ENCODE measurements at regions not wholly inside any gene's neighbourhood (a gene's known extent, or its start where the extent isn't known, plus 50 kb on each side); places are given as distances from the start of the nearest gene placed in this dataset.

GRCh38 chr3:150202711-150203110 lies 205.4 kb upstream of the TSC22D2 start (continued):
- TF ChIP-seq CBX2 (IDR thresholded peaks at IDR 0.05; ENCODE audit: borderline replicate concordance, low read depth) (no peak), FOXS1 (CRISPR knock-in tag; IDR thresholded peaks at IDR 0.05) (no peak), CHD2 (IDR thresholded peaks at IDR 0.05; ENCODE audit: low read length, partially characterized antibody) (no peak), TFCP2L1 (CRISPR knock-in tag; IDR thresholded peaks at IDR 0.05) (no peak), MAFK (IDR thresholded peaks at IDR 0.05; ENCODE audit: partially characterized antibody) (no peak), ZNF302 (CRISPR knock-in tag; IDR thresholded peaks at IDR 0.05) (no peak), RARB (CRISPR knock-in tag; IDR thresholded peaks at IDR 0.05) (no peak), RCOR1 (IDR thresholded peaks at IDR 0.05; ENCODE audit: low read depth, low read length) (no peak), ATOH8 (CRISPR knock-in tag; IDR thresholded peaks at IDR 0.05; ENCODE audit: low read depth) (no peak)

GRCh38 chr3:150194957-150195356 lies 213.1 kb upstream of the TSC22D2 start:
- FAIRE-seq = no peak
- CTCF ChIA-PET = interaction anchor here (2.3 kb wide), 1 partner anchor 11 kb away, joined by 7 read pairs; no protein-coding TSS in a partner anchor

GRCh38 chr3:150194513-150194912 lies 213.6 kb upstream of the TSC22D2 start:
- CTCF ChIA-PET = interaction anchor here (1.4 kb wide), 1 partner anchor 10 kb away, joined by 3 read pairs; no protein-coding TSS in a partner anchor
- no peak for FAIRE-seq
- TF ChIP-seq HEYL (CRISPR knock-in tag; IDR thresholded peaks at IDR 0.05) = no peak
- no peak for TF ChIP-seq HOXB13 (CRISPR knock-in tag; IDR thresholded peaks at IDR 0.05; ENCODE audit: low read depth)
- no peak for TF ChIP-seq RNF2 (IDR thresholded peaks at IDR 0.05; ENCODE audit: borderline replicate concordance, low read depth)
- no peak for TF ChIP-seq TFCP2L1 (CRISPR knock-in tag; IDR thresholded peaks at IDR 0.05)
- no peak for TF ChIP-seq RARB (CRISPR knock-in tag; IDR thresholded peaks at IDR 0.05)
- TF ChIP-seq FOSL2 (IDR thresholded peaks at IDR 0.05) = no peak
- TF ChIP-seq FOSL2 (CRISPR knock-in tag; IDR thresholded peaks at IDR 0.05) = no peak
- no peak for TF ChIP-seq EHMT2 (IDR thresholded peaks at IDR 0.05; ENCODE audit: low read depth)
- TF ChIP-seq KDM5A (IDR thresholded peaks at IDR 0.05) = no peak
- TF ChIP-seq SMC3 (IDR thresholded peaks at IDR 0.05) = no peak
- no peak for TF ChIP-seq GATA3 (IDR thresholded peaks at IDR 0.05; ENCODE audit: borderline replicate concordance)
- no peak for TF ChIP-seq ZC3H11A (IDR thresholded peaks at IDR 0.05)
- no peak for TF ChIP-seq CTCF (IDR thresholded peaks at IDR 0.05)
- TF ChIP-seq EHF (CRISPR knock-in tag; IDR thresholded peaks at IDR 0.05) = no peak

More at GRCh38 chr3:150194957-150195356, 213.1 kb upstream of the TSC22D2 start:
- Histone ChIP-seq H3K4me1 (no peaks in the 10 kb centered on the region), H3K4me2 (no peak overlapping the region), H3K4me3 (no peak overlapping the region), H3K27ac (no peak overlapping the region), H3K9me3 (peaks cover 8% of the 10 kb centered on the region; the same call in 2 of the 3 replicates)
- DNase-seq (ENCODE audit: low read depth in 1 of 2, low spot score in 1 of 2) = no peak
- no peak for TF ChIP-seq PHF8 (IDR thresholded peaks at IDR 0.05; ENCODE audit: borderline replicate concordance, low read depth)
- no peak for TF ChIP-seq ZC3H11A (IDR thresholded peaks at IDR 0.05)
- TF ChIP-seq POLR2A (IDR thresholded peaks at IDR 0.05; ENCODE audit: low read length) = no peak
- no peak for TF ChIP-seq HMGXB4 (CRISPR knock-in tag; IDR thresholded peaks at IDR 0.05; ENCODE audit: borderline replicate concordance)
- no peak for TF ChIP-seq TP53 (CRISPR knock-in tag; IDR thresholded peaks at IDR 0.05)
- no peak for TF ChIP-seq NPAS2 (CRISPR knock-in tag; IDR thresholded peaks at IDR 0.05; ENCODE audit: borderline replicate concordance)
- TF ChIP-seq MAZ (IDR thresholded peaks at IDR 0.05; ENCODE audit: borderline replicate concordance, low read depth, low read length) = no peak
- TF ChIP-seq RARB (CRISPR knock-in tag; IDR thresholded peaks at IDR 0.05) = no peak
- TF ChIP-seq ELK1 (IDR thresholded peaks at IDR 0.05; ENCODE audit: low read depth, low read length) = no peak
- no peak for TF ChIP-seq NR3C1 (IDR thresholded peaks at IDR 0.05)
- TF ChIP-seq ATOH8 (CRISPR knock-in tag; IDR thresholded peaks at IDR 0.05; ENCODE audit: low read depth) = no peak
- POLR2A ChIA-PET = no interaction called here
- ATAC-seq = no peak

More at GRCh38 chr3:150194513-150194912, 213.6 kb upstream of the TSC22D2 start:
- no peak overlapping the region for H3K4me3 ChIP-seq
- no peaks in the 10 kb centered on the region for H3K4me1 ChIP-seq
- POLR2A ChIA-PET = no interaction called here
- H3K9me3 ChIP-seq = peaks cover 9% of the 10 kb centered on the region; the same call in 2 of the 3 replicates
- WGBS (ENCODE audit: missing lambda C conversion rate) = 87% methylated on average over 4 of the region's 4 CpGs
- no peak overlapping the region for H3K27ac ChIP-seq
- no peak for DNase-seq (ENCODE audit: low read depth in 1 of 2, low spot score in 1 of 2)
- ATAC-seq = no peak
- no peak overlapping the region for H3K4me2 ChIP-seq

All from A549 (cell line).